AG04450 (cell line): ENCODE measurements at regions not wholly inside any gene's neighbourhood (a gene's known extent, or its start where the extent isn't known, plus 50 kb on each side); places are given as distances from the start of the nearest gene placed in this dataset.

Source experiments
- CTCF ChIA-PET: fragments of 300-600, 350-600 bp; formaldehyde crosslinking; extraction: SDS; loops from one replicate; lab custom pipeline; 2022; ENCODE audit warnings: antibody characterized with exemption, inconsistent platforms; lab: Charles Lee
- POLR2A ChIA-PET: fragments of 350-600 bp; formaldehyde crosslinking; extraction: SDS; loops from one replicate; lab custom pipeline; 2021; ENCODE audit warnings: antibody characterized with exemption, inconsistent platforms; lab: Yijun Ruan, JAX
- DNase-seq: peaks from one replicate; pipeline ENCODE4 v3.0.0-alpha.2; 2011; ENCODE audit warnings: low read depth, low spot score
- H3K27ac ChIP-seq: one replicate; pipeline ENCODE4 v1.5.1; 2012; ENCODE audit warnings: low read depth, low read length, control low read depth
- H3K27me3 ChIP-seq: one replicate; pipeline ENCODE4 v1.6.0; 2012; ENCODE audit warnings: low read length; ENCODE audit not compliant: control insufficient read depth, insufficient read depth
- H3K4me3 ChIP-seq: 2 replicates; pipeline ENCODE4 v1.5.1; 2011; ENCODE audit warnings: mild to moderate bottlenecking, low read depth, low read length, control low read depth
- H3K9me3 ChIP-seq: 2 replicates; pipeline ENCODE4 v1.5.1; 2012; ENCODE audit warnings: low read length; ENCODE audit not compliant: control insufficient read depth, insufficient read depth
- CTCF ChIP-seq: IDR thresholded peaks from 2 replicates; pipeline ENCODE4 v1.5.1; 2011; ENCODE audit warnings: low read depth, low read length, control low read depth, inconsistent platforms

GRCh38 chr10:85047170-85047834 lies 718.9 kb downstream of the CCSER2 start:
- Histone ChIP-seq H3K27me3 (no peaks in the 10 kb centered on the region), H3K4me3 (no peak overlapping the region), H3K27ac (no peak overlapping the region), H3K9me3 (peaks cover 3% of the 10 kb centered on the region; the same call in 1 of the 2 replicates)
- ChIA-PET CTCF (no interaction called here), POLR2A (no interaction called here)
- no peak for TF ChIP-seq CTCF
- no peak for DNase-seq

- no peak for DNase-seq
- no peak overlapping the region for H3K4me3 ChIP-seq
- H3K9me3 ChIP-seq: peaks cover 4% of the 10 kb centered on the region; the same call in 1 of the 2 replicates
- no peak for TF ChIP-seq CTCF
- POLR2A ChIA-PET: no interaction called here
- no peaks in the 10 kb centered on the region for H3K27me3 ChIP-seq
- CTCF ChIA-PET: no interaction called here
- H3K27ac ChIP-seq: no peak overlapping the region
Measured at GRCh38 chr10:85047979-85048378, 719.6 kb downstream of the CCSER2 start.

GRCh38 chr10:85048644-85049043 lies 720.3 kb downstream of the CCSER2 start:
- POLR2A ChIA-PET: no interaction called here
- Histone ChIP-seq H3K27ac (no peak overlapping the region), H3K9me3 (peaks cover 9% of the 10 kb centered on the region), H3K27me3 (no peaks in the 10 kb centered on the region), H3K4me3 (no peak overlapping the region)
- DNase-seq: no peak
- no peak for TF ChIP-seq CTCF
- CTCF ChIA-PET: no interaction called here

- CTCF ChIA-PET: no interaction called here
- no peaks in the 10 kb centered on the region; the same call in 1 of the 2 replicates for H3K9me3 ChIP-seq
- POLR2A ChIA-PET: no interaction called here
- no peak for TF ChIP-seq CTCF
- no peak for DNase-seq
- no peak overlapping the region for H3K27ac ChIP-seq
- H3K4me3 ChIP-seq: no peak overlapping the region
- no peaks in the 10 kb centered on the region for H3K27me3 ChIP-seq
Measured at GRCh38 chr10:85060944-85061343, 732.6 kb downstream of the CCSER2 start.

GRCh38 chr10:85061401-85061800 lies 733.0 kb downstream of the CCSER2 start:
- Histone ChIP-seq H3K4me3 (no peak overlapping the region), H3K27me3 (no peaks in the 10 kb centered on the region), H3K9me3 (no peaks in the 10 kb centered on the region; the same call in 1 of the 2 replicates), H3K27ac (no peak overlapping the region)
- no peak for DNase-seq
- ChIA-PET CTCF (no interaction called here), POLR2A (no interaction called here)
- TF ChIP-seq CTCF: no peak
